ENCODE measurements at regions not wholly inside any gene's neighbourhood (a gene's known extent, or its start where the extent isn't known, plus 50 kb on each side); places are given as distances from the start of the nearest gene placed in this dataset.
"Not testable (repeated sequence)": the region's sequence is repeated elsewhere in the genome, so short reads cannot be mapped to it uniquely, and the experiment has no call there.

GRCh38 chr2:87309785-87310184 is 288.1 kb upstream of the PLGLB1 start:
- not testable (repeated sequence) for H3K79me2 ChIP-seq (ENCODE audit: insufficient read depth, low read length); H3K27me3 ChIP-seq (ENCODE audit: insufficient read depth, low read length); H3F3A ChIP-seq (ENCODE audit: insufficient read depth, low read length); H3K27ac ChIP-seq (ENCODE audit: low read depth, low read length, poor library complexity, severe bottlenecking); H3K4me1 ChIP-seq (ENCODE audit: insufficient read depth, low read length, severe bottlenecking); H3K4me3 ChIP-seq (ENCODE audit: low read depth, low read length, poor library complexity, severe bottlenecking); H3K36me3 ChIP-seq (ENCODE audit: insufficient read depth, low read length); H2AFZ ChIP-seq (ENCODE audit: low read length); H3K4me2 ChIP-seq (ENCODE audit: low read length); H4K20me1 ChIP-seq (ENCODE audit: insufficient read depth, low read length); H3K9me2 ChIP-seq (ENCODE audit: low read depth, low read length); H3K9me3 ChIP-seq (ENCODE audit: low read length); H3K9ac ChIP-seq (ENCODE audit: low read length)

- H3K9ac ChIP-seq (ENCODE audit: low read length); H3K27me3 ChIP-seq (ENCODE audit: insufficient read depth, low read length); H3K9me3 ChIP-seq (ENCODE audit: low read length); H3K27ac ChIP-seq (ENCODE audit: low read depth, low read length, poor library complexity, severe bottlenecking); H3K79me2 ChIP-seq (ENCODE audit: insufficient read depth, low read length); H4K20me1 ChIP-seq (ENCODE audit: insufficient read depth, low read length); H3K4me3 ChIP-seq (ENCODE audit: low read depth, low read length, poor library complexity, severe bottlenecking); H3K36me3 ChIP-seq (ENCODE audit: insufficient read depth, low read length); H3F3A ChIP-seq (ENCODE audit: insufficient read depth, low read length); H3K4me2 ChIP-seq (ENCODE audit: low read length); H3K4me1 ChIP-seq (ENCODE audit: insufficient read depth, low read length, severe bottlenecking); H3K9me2 ChIP-seq (ENCODE audit: low read depth, low read length); H2AFZ ChIP-seq (ENCODE audit: low read length): not testable (repeated sequence)
Observed at GRCh38 chr2:87311896-87312441, 290.3 kb upstream of the PLGLB1 start.

GRCh38 chr2:87314622-87315021 is 293.0 kb upstream of the PLGLB1 start:
- H3K4me1 ChIP-seq (ENCODE audit: insufficient read depth, low read length, severe bottlenecking); H3K36me3 ChIP-seq (ENCODE audit: insufficient read depth, low read length); H3K79me2 ChIP-seq (ENCODE audit: insufficient read depth, low read length); H3K4me2 ChIP-seq (ENCODE audit: low read length); H3K27me3 ChIP-seq (ENCODE audit: insufficient read depth, low read length); H3K9me3 ChIP-seq (ENCODE audit: low read length); H4K20me1 ChIP-seq (ENCODE audit: insufficient read depth, low read length); H2AFZ ChIP-seq (ENCODE audit: low read length); H3F3A ChIP-seq (ENCODE audit: insufficient read depth, low read length); H3K4me3 ChIP-seq (ENCODE audit: low read depth, low read length, poor library complexity, severe bottlenecking); H3K9me2 ChIP-seq (ENCODE audit: low read depth, low read length); H3K9ac ChIP-seq (ENCODE audit: low read length); H3K27ac ChIP-seq (ENCODE audit: low read depth, low read length, poor library complexity, severe bottlenecking): not testable (repeated sequence)

GRCh38 chr2:87315183-87315902 is 293.7 kb upstream of the PLGLB1 start:
- H2AFZ ChIP-seq (ENCODE audit: low read length), result not testable (repeated sequence)

GRCh38 chr2:87317193-87317592 is 295.5 kb upstream of the PLGLB1 start:
- not testable (repeated sequence) for H3K27ac ChIP-seq (ENCODE audit: low read depth, low read length, poor library complexity, severe bottlenecking); H3K36me3 ChIP-seq (ENCODE audit: insufficient read depth, low read length); H3K9me3 ChIP-seq (ENCODE audit: low read length); H3K9me2 ChIP-seq (ENCODE audit: low read depth, low read length); H3K9ac ChIP-seq (ENCODE audit: low read length); H3K4me2 ChIP-seq (ENCODE audit: low read length); H3K4me1 ChIP-seq (ENCODE audit: insufficient read depth, low read length, severe bottlenecking); H3K27me3 ChIP-seq (ENCODE audit: insufficient read depth, low read length); H3K4me3 ChIP-seq (ENCODE audit: low read depth, low read length, poor library complexity, severe bottlenecking); H2AFZ ChIP-seq (ENCODE audit: low read length); H4K20me1 ChIP-seq (ENCODE audit: insufficient read depth, low read length); H3F3A ChIP-seq (ENCODE audit: insufficient read depth, low read length); H3K79me2 ChIP-seq (ENCODE audit: insufficient read depth, low read length)

More at GRCh38 chr2:87315183-87315902, 293.7 kb upstream of the PLGLB1 start:
- not testable (repeated sequence) for H3K27me3 ChIP-seq (ENCODE audit: insufficient read depth, low read length); H3K4me2 ChIP-seq (ENCODE audit: low read length); H4K20me1 ChIP-seq (ENCODE audit: insufficient read depth, low read length); H3K9ac ChIP-seq (ENCODE audit: low read length); H3F3A ChIP-seq (ENCODE audit: insufficient read depth, low read length); H3K4me1 ChIP-seq (ENCODE audit: insufficient read depth, low read length, severe bottlenecking); H3K9me3 ChIP-seq (ENCODE audit: low read length); H3K9me2 ChIP-seq (ENCODE audit: low read depth, low read length); H3K36me3 ChIP-seq (ENCODE audit: insufficient read depth, low read length); H3K79me2 ChIP-seq (ENCODE audit: insufficient read depth, low read length); H3K27ac ChIP-seq (ENCODE audit: low read depth, low read length, poor library complexity, severe bottlenecking); H3K4me3 ChIP-seq (ENCODE audit: low read depth, low read length, poor library complexity, severe bottlenecking)

GRCh38 chr2:87318814-87319491 is 297.3 kb upstream of the PLGLB1 start:
- not testable (repeated sequence) for H3K36me3 ChIP-seq (ENCODE audit: insufficient read depth, low read length); H4K20me1 ChIP-seq (ENCODE audit: insufficient read depth, low read length); H3K79me2 ChIP-seq (ENCODE audit: insufficient read depth, low read length); H3K4me2 ChIP-seq (ENCODE audit: low read length); H3K9me3 ChIP-seq (ENCODE audit: low read length); H3K27ac ChIP-seq (ENCODE audit: low read depth, low read length, poor library complexity, severe bottlenecking); H2AFZ ChIP-seq (ENCODE audit: low read length); H3F3A ChIP-seq (ENCODE audit: insufficient read depth, low read length); H3K4me1 ChIP-seq (ENCODE audit: insufficient read depth, low read length, severe bottlenecking); H3K4me3 ChIP-seq (ENCODE audit: low read depth, low read length, poor library complexity, severe bottlenecking); H3K9ac ChIP-seq (ENCODE audit: low read length); H3K27me3 ChIP-seq (ENCODE audit: insufficient read depth, low read length); H3K9me2 ChIP-seq (ENCODE audit: low read depth, low read length)

- not testable (repeated sequence) for H2AFZ ChIP-seq (ENCODE audit: low read length); H3K4me2 ChIP-seq (ENCODE audit: low read length)
Observed at GRCh38 chr2:87319705-87320104, 298.1 kb upstream of the PLGLB1 start.

More at GRCh38 chr2:87319705-87320104, 298.1 kb upstream of the PLGLB1 start:
- H3K9me2 ChIP-seq (ENCODE audit: low read depth, low read length); H3K79me2 ChIP-seq (ENCODE audit: insufficient read depth, low read length); H3K9ac ChIP-seq (ENCODE audit: low read length); H3K4me3 ChIP-seq (ENCODE audit: low read depth, low read length, poor library complexity, severe bottlenecking); H3K36me3 ChIP-seq (ENCODE audit: insufficient read depth, low read length); H3F3A ChIP-seq (ENCODE audit: insufficient read depth, low read length); H3K27ac ChIP-seq (ENCODE audit: low read depth, low read length, poor library complexity, severe bottlenecking); H4K20me1 ChIP-seq (ENCODE audit: insufficient read depth, low read length); H3K4me1 ChIP-seq (ENCODE audit: insufficient read depth, low read length, severe bottlenecking); H3K27me3 ChIP-seq (ENCODE audit: insufficient read depth, low read length); H3K9me3 ChIP-seq (ENCODE audit: low read length): not testable (repeated sequence)
